KBM-7 (cell line): ENCODE measurements at regions not wholly inside any gene's neighbourhood (a gene's known extent, or its start where the extent isn't known, plus 50 kb on each side); places are given as distances from the start of the nearest gene placed in this dataset.
"Not testable (repeated sequence)": the region's sequence is repeated elsewhere in the genome, so short reads cannot be mapped to it uniquely, and the experiment has no call there.

Source experiments
- DNase-seq: peaks from one replicate; pipeline ENCODE4 v3.0.0-alpha.2; 2015
- in situ Hi-C: fragments of 300-500 bp; cut with MboI; formaldehyde crosslinking; loops from 2 replicates; pipeline ENCODE4 v1.14.3; 2020; ENCODE audit warnings: low sequenced_read_pairs, low pct_unique_long_range_greater_than_20kb, mixed read lengths

DNA sequence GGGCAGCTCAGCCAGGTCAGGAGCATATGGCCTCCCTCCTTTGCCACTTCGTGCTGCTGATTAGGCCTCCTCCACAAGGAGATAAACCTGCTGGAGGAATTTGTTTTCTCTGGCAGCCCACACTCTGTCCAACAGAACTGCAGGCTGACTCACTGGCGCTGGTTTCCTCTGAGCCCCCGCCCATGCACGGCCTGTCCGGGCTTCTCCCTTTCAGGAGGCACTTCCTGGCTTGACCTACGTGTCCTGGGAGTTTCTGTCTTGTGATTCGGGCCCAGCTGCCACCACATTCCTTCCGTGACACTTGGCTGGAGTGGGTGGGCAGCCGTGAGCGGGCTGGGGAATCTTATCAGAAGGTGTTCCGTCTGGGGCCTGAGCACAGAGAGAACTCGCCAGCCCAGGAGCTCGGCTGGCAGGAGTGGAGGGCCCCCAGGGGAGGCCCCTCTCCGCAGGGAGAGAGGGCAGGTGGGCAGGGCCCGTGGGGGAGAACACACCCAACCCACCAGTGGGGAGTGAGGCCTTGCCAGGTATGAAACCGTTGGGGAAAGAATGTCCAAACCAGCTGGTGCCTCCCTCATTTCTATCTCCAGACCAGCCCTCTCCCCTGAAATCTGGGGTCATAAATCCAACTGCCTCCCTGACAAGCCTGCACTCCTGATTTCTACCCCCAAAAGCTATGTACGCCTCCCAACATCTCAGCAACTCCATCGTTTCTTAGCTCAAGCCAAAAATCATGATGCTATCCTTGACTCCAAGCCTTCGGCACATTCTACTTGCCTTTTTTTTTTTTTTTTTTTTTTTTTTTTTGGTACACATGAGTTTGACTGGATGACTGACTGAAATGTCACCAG is 110.6 kb upstream of the MEF2A start:
- in situ Hi-C loops = no loop called here
- no peak for DNase-seq

DNA sequence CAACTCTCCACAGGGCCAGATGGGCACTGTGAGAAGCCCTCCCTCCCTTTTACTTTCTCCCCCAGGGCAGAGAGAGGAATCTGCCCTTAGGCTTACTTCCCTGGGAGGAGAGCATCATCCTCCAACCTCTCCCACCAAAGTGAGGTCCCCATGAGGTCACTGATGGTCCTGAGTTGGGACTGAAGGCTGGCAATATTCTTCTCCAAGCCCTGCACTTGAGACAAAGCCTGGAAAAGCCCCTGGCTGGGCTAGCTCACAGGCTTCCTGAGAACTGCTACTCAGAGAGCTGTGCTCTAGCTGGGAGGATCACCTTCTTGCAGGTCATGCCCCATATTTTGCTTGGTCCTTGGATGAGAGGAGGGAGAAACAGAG is 110.0 kb upstream of the MEF2A start:
- in situ Hi-C loops = no loop called here
- no peak for DNase-seq

DNA sequence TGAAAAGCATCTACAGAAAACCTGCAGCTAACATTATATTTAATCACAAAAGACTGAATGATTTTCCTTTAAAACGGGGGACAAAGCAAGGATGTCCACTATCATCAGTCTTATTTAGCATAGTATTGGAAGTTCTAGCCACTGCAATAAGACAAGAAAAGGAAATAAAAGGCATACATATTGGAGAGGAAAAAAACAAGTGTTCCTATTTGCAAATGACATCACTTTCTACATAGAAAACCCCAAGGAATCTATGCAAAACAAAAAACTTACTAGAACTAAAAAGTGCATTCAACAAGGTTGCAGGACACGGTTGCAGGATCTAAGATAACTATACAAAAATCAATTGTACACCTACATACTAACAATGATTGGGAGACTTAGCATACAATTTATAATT is 101.6 kb upstream of the MEF2A start:
- DNase-seq = no peak
- in situ Hi-C loops = no loop called here

DNA sequence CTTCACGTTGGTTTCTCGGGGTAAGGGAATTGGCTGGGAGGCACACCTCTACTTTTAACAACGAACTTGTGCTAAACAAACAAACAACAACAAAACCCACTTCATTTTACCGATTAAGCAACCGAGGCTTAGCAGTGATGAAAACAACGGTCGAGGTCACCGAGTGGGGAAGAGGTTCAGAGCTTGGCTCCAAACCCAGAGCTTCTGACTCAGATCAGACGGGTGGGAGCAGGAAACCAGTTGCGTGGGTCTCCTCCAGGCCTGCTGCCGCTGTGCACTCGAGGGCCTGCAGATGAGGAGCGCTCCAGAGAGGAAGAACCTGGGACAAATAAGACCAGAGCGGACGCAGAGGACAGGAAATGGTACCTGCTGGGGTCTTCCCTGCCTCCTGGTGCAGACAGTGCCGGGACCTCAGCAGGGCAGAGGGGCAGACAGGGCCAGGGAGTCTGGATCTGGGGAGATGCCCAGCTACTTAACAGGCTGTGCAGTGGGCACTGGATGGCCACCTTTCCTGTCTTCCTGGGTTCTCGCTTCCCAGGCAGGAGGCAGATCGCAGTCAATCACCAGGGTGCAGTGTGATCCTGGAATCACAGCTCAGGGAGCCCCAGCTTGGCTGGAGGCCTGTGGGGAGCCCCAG is 99.0 kb upstream of the MEF2A start:
- no peak for DNase-seq
- in situ Hi-C loops = no loop called here

DNA sequence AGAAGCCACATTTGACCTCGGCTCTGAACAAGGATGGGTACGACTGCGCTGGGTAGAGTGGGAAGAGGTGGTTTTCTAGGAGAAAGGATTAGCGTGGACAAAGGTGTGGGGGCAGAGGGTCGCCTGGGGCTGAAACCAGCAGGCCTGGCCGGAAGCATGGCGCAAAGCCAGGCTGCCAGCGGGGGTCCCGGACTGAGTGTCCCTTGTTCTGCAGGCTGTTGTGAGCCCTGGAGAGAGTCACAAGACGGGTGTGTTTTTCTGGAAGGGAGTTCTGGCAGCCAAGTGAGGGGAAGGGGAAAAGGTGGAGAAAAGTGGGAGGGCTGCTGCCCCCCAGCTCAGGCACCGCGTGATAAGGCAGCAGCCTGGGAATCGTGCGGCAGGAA is 98.5 kb upstream of the MEF2A start:
- DNase-seq = no peak
- in situ Hi-C loops = no loop called here

DNA sequence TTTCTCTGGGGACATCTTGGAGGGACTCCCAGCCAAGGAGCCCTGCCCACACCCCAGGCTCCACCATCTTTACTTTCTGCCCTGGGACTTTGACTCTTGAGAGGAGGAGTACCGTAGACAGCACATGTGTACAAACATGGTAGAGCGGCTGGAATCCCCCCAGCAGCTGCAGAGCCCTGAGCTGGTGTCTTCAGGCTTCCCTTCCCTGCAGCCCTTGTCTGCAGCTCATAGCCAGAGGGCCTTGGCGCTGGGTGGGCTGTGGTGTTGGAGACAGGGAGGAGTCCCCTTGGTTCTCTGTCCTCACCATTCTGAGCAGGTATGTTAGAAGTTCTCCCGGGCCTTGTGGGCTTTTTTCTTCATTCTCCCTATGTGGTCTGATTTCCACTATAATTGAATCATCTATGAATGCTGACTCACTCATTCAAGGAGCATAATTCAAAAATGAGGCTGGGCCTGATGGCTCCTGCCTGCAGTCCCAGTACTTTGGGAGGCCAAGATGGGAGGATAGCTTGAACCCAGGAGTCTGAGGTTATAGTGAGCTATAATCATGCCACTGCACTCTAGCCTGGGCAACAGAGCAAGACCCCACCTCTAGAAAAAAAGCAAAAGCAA is 97.8 kb upstream of the MEF2A start:
- no peak for DNase-seq
- in situ Hi-C loops = no loop called here

DNA sequence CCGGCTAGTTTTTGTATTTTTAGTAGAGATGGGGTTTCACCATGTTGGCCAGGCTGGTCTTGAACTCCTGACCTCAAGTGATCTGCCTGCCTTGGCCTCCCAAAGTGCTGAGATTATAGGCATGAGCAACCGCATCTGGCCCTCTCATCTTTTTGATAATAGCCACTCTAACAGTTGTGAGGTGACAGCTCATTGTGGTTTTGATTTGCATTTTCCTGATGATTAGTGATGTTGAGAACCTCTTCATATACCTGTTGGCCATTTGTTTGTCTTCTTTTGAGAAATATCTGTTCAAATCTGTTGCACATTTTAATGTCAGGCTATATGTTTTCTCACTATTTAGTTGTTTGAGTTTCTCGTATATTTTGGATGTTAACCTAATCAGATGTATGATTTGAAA is 95.6 kb upstream of the MEF2A start:
- in situ Hi-C loops, DNase-seq: not testable (repeated sequence)

DNA sequence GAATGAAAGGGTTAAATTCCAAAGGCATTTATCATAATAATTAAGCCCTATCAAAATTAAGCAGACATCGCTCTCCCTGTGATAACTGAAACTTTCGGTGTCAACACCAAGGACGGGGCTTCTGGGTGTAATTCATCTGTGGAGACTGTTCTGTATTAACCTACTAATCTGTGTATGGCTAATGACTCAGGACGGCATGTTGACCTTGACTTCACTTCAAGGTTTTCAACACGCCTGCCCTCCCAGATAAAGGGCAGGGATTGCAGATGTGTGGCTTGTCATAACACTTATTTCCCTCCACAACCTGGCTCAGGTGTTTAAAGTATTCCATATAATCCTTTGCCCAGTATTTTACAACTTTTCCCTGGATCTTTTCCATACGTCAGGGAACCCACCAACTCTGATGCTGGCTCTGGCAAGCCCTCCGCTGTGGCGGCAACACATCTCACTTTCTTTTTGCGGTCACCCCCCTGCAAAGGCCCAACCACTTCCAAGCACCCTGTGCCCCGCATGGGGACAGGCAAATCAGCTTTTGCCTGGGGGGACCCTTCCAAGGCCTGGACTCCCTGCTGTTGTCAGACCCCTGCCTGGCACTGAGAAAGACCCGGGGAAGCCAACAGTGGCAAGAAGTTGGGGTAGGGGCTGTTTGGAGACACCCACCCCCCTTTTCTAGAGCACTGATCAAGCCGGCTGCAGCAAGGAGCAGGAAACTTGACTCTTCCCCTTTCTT is 93.2 kb upstream of the MEF2A start:
- in situ Hi-C loops = no loop called here
- DNase-seq = no peak

DNA sequence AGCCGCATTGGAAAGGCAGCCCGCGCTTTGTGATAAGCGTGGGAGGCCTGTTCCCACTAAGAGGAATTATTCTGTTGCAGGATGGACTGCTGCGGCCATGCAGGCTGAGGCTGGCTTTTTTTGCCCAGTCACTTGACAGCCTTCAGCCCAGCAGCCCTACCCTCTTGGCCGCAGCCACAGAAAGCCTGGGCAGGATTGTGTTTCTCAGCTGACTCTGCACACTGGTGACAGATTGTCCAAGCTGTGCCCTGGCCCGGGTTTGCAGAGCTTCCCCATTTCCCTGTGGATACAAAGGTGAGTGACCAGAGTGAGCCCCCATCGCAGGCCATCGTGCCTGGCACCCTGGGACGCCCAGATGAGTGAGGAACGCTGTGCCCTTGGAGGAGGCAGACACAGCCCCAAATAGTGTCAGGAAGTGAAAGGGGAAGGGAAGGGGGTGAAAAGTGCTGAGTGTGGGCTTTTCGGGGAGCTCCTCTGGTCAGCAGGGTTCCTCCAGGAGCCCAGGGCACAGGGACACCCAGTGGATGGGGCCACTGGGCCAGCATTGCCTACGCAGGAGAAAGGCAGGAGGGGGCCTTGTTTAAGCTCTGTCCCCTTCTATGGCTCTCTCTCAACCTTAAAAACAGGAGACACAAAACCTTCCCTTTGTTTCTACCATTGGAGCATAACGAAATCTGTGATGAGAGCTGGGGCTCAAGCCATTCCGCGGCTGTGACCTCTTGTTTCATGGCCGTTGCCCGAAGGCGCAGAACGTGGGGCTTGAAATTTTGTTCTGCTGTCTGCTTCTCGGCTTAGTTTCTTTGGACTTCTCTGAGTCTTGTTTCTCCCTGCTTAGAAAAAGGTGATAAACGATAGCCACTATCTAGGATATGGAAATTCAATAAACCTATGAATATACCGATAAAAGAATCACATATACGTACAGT is 91.5 kb upstream of the MEF2A start:
- in situ Hi-C loops = no loop called here
- no peak for DNase-seq

DNA sequence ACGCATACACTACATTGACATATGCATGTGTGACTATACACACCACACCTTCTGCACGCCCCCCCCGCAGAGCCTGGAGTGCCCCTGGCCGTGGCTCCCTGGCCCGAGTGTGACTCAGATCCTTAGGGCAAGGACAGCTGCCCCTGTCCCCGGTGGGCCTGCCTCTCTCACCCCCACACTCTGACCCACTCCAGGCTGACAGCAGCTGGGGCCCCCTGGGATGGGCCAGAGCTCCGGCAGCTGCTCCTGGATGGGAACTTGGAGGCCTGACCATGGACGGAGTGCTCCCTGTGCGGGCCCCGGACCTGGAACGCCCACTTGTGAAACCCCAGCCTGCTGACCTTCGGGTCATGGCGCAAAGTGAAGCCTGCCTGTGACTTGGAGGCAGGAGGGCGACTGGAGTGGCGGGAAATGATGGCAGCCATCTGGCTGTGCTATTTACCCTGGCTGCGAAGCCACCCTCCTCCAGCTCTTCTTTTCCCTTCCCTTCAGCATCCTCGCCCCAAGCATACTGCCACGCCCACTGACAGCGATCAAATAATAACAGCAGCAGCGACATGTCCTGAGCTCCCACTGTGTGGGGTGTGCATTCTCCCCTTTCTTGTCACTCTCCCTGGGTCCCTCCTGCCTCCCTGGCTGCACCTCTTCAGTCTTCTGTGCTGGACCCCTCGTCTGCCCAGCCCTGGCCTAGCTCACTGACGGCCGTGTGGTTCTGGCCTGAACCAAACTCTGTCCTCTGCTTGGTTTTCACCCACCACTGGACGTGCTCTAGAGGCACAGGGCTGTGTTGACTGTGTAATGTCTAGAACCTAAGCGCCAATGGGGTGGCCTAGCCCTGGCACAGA is 90.7 kb upstream of the MEF2A start:
- in situ Hi-C loops = no loop called here
- no peak for DNase-seq

DNA sequence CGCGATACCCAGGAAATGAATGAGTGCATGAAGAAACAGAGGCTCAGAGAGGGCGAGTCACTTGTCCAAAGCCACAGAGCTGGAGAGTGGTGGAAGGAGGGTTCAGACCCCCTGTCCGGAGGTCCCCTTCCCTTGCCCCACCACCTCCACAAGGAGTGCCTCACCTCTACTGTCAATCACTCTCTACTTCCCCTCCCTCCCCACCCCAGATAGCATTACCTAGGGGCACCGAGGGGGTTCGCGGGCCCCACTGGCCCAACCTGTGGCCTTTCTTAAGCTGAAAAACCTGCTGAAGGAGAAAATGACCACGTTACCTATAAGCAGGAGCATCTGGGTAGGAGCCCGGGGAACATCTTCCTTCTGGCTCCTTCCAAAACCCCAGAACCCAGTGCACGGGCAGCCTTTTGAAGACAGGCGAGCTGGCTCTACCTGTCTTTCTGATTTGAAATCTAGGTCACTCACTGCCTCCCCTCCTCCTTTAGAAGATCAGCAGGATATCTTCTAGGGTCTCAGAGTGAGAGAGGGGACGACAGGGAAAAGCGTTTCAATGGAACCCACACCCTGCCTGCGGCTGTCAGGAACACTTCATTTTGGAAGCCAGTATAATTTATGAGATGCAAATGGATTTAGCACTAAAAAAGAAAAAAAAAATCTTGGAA is 89.9 kb upstream of the MEF2A start:
- in situ Hi-C loops = no loop called here
- no peak for DNase-seq

DNA sequence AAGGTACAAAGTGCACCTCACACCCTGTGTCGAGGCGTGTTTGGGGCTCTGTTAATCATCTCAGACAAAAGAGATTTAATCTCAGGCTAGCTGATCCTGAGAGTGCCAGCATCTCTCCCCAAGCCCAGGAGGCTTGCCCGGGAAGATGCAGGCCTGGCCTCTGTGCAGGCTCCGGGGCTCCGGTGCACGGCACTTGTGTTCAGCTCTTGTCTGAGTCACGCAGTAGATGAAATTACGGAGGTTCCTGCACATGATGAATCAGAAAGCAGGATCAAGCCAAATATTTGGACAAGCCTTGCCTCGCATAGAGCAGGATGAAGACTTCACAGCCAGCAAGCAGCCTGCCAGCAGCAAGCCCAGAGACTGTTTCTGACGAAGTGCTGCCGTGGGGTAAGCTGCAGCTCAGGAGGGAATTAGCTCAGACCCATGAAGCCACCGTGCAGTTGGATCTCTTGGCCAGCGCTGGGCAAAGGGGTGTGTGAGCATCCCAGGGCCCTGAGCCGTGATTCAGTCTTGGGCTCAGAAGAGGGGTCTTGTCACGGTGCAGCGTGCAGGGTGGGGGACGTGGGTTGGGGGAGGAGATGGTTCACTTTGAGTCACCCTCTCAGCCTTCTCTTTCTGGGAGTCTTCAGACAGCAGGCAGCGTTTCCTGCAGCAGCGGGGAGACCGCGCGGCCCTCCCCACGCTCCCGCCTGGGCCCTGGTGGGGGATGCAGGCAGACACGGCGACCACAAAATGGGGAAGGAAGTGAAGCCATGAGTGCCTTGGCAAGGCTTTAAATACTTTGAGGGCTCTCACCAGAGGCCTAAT is 89.2 kb upstream of the MEF2A start:
- in situ Hi-C loops = no loop called here
- peak; percentile 90 for DNase-seq

DNA sequence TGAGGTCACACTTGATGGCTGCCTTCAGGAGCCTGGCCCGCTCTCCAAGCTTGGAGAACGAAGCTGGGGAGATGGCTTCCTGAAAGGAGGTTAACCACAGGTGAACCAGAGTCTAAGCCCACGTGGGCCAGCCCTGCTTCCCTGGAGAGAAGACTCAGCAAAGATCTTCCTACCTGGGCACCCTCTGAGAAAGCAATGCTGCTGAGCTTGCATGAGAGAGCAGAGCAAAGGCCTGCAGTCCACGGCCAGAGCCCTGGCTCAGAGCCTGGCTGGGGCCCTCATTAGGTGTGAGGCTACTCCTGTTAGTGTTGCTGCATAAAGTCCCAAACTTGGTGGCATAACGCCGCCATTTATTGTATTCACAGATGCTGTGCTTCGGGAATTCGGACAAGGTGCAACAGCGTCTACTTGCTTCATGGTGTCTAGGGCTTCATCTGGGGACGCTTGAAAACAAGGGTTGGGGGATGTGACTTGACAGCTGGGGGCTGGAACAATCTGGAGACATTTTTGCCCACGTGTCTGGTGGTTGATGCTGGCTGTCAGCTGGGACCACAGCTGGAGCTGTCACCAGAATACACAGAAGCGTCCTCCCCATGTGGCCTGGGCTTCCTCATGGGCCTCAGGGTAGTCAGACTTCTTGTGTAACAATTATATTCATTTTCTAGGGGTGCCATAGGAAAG is 87.9 kb upstream of the MEF2A start:
- in situ Hi-C loops = no loop called here
- DNase-seq = peak; percentile 18

DNA sequence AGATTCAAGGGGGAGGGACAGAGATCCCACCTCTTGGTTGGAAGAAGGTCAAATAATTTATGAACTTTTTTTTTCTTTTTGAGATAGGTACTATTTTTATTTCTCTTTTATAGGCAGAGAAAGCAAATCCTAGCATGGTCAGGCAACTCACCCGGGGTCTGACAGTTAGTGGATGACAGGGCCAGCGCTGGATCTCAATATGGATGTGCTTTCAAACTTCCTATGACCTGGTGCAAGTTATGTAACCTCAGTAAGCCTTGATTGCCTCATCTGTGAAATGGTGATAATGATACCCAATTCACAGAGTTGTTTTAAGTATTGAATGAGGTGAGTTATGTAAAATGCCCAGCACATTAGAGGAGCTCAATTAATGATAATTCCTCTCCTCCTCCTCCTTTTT is 86.8 kb upstream of the MEF2A start:
- DNase-seq = no peak
- in situ Hi-C loops = no loop called here

DNA sequence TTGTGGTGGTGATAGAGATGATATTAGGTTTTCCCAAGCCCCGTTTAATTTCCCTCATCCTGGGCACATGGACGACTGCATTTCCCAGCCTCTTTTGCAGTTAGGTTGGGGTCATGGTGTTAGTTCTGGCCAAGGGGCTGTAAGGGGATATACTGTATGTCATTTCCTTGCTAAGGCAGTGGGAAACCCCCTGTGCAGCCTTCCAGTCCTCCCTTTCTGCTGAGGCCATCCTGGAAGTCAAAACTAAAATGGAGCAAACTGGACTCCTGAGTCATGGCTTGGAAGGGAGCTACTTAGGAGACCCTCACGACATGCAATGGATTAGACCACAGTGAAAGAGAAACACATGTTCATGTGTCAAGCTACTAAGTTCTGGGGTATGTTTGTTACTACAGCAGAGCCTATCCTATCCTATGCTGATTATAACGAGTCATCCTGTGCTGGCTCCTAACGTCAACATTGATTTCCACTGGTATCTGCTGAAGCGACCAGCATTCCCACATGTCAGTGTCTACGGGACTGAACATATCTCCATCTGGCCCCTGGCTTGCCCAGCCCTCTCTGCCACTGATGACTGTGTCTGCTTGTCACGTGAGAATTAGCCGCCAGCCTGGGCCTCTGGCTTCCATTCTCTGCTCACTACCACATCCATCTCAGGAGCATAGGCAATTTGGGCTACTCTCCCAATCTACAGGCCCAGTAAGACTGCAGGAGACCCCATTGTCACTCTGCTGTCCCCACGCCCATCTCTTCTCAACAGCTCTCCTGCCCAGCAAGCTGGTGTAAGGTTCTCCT is 85.6 kb upstream of the MEF2A start:
- DNase-seq = no peak
- in situ Hi-C loops = no loop called here
